ENCODE measurements at regions not wholly inside any gene's neighbourhood (a gene's known extent, or its start where the extent isn't known, plus 50 kb on each side); places are given as distances from the start of the nearest gene placed in this dataset.

DNA sequence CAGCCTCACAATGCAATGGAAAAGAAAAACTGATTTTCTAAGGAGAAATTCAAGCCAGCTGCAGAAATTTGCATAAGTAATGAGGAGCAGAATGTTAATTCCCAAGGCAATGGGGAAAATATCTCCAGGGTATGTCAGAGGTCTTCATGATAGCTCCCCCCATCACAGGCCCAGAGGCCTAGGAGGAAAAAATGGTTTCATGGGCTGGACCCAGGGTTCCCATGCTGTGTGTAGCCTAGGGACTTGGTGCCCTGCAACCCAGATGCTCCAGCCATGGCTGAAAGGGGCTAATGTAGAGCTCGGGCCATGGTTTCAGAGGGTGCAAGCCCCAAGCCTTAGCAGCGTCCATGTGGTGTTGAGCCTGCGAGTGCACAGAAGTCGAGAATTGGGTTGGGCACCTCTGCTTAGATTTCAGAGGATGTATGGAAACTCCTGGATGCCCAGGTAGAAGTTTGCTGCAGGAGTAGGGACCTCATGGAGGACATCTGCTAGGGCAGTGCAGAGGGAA, 53.5 kb upstream of the TEX13C start:
- no peak for ATAC-seq
- ChIA-PET POLR2A (no interaction called here), CTCF (ENCODE audit: low intra/inter-chr PET ratio, low total read pairs) (no interaction called here)
- WGBS (ENCODE audit: low lambda C conversion rate), result 0% methylated on average over 1 of the region's 4 CpGs
- Histone ChIP-seq H3K9me3 (ENCODE audit: low read length) (peaks cover 11% of the 10 kb centered on the region), H3K27me3 (ENCODE audit: control insufficient read depth in 1 of 2, insufficient read depth in 2 of 2, low read length in 2 of 2) (no peaks in the 10 kb centered on the region), H2AFZ (ENCODE audit: low read length) (no peak overlapping the region), H3K4me1 (ENCODE audit: insufficient read depth, low read length) (no peaks in the 10 kb centered on the region), H3K79me2 (ENCODE audit: insufficient read depth, low read length) (no peaks in the 10 kb centered on the region), H3K4me3 (replicated peaks in 1 of 3; ENCODE audit: insufficient read depth in 1 of 3, low read depth in 2 of 3, low read length in 3 of 3) (no peak overlapping the region), H3K9ac (ENCODE audit: insufficient read depth, low read depth, low read length) (no peak overlapping the region), H4K20me1 (ENCODE audit: insufficient read depth, low read length) (no peaks in the 10 kb centered on the region), H3K4me2 (ENCODE audit: low read depth, low read length) (no peak overlapping the region), H3K36me3 (replicated peaks in 1 of 2; ENCODE audit: control insufficient read depth in 1 of 2, insufficient read depth in 2 of 2, low read length in 2 of 2) (no peaks in the 10 kb centered on the region), H3K27ac (ENCODE audit: extremely low read length, insufficient read depth, low read length) (no peak overlapping the region)
- DNase-seq (ENCODE audit: low spot score), result no peak
- no TSS peak for BruUV-seq (replicated peaks)
- in situ Hi-C loops (cut with HindIII; ENCODE audit: extremely low pct_ligation_motif_present, low pct_unique_long_range_greater_than_20kb) (no loop called here), intact Hi-C loops (cut with micrococcal nuclease; ENCODE audit: unreplicated experiment) (no loop called here)
- no peak for FAIRE-seq
- TF ChIP-seq ZNF205 (CRISPR knock-in tag; IDR thresholded peaks at IDR 0.05) (no peak), ZNF567 (CRISPR knock-in tag; IDR thresholded peaks at IDR 0.05; ENCODE audit: borderline replicate concordance) (no peak), TSC22D2 (CRISPR knock-in tag; IDR thresholded peaks at IDR 0.05; ENCODE audit: borderline replicate concordance) (no peak), ZNF564 (CRISPR knock-in tag; IDR thresholded peaks at IDR 0.05) (no peak)
- TF ChIP-seq, protein P1, sequence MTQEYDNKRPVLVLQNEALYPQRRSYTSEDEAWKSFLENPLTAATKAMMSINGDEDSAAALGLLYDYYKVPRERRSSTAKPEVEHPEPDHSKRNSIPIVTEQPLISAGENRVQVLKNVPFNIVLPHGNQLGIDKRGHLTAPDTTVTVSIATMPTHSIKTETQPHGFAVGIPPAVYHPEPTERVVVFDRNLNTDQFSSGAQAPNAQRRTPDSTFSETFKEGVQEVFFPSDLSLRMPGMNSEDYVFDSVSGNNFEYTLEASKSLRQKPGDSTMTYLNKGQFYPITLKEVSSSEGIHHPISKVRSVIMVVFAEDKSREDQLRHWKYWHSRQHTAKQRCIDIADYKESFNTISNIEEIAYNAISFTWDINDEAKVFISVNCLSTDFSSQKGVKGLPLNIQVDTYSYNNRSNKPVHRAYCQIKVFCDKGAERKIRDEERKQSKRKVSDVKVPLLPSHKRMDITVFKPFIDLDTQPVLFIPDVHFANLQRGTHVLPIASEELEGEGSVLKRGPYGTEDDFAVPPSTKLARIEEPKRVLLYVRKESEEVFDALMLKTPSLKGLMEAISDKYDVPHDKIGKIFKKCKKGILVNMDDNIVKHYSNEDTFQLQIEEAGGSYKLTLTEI (CRISPR knock-in tag; conservative IDR thresholded peaks at IDR 0.05), result no peak
- TF ChIP-seq, protein P2, sequence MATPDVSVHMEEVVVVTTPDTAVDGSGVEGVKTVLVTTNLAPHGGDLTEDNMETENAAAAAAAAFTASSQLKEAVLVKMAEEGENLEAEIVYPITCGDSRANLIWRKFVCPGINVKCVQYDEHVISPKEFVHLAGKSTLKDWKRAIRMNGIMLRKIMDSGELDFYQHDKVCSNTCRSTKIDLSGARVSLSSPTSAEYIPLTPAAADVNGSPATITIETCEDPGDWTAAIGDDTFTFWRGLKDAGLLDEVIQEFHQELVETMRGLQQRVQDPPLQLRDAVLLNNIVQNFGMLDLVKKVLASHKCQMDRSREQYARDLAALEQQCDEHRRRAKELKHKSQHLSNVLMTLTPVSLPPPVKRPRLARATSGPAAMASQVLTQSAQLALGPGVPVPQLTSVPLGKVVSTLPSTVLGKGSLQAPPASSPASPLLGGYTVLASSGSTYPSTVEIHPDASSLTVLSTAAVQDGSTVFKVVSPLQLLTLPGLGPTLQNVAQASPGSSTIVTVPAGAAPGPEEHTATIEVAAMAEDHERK (CRISPR knock-in tag; IDR thresholded peaks at IDR 0.05; ENCODE audit: low read depth), result no peak
